ENCODE measurements at regions not wholly inside any gene's neighbourhood (a gene's known extent, or its start where the extent isn't known, plus 50 kb on each side); places are given as distances from the start of the nearest gene placed in this dataset.
A peak's percentile ranks its signal among the peaks of the same experiment; 100 is the strongest.

DNA sequence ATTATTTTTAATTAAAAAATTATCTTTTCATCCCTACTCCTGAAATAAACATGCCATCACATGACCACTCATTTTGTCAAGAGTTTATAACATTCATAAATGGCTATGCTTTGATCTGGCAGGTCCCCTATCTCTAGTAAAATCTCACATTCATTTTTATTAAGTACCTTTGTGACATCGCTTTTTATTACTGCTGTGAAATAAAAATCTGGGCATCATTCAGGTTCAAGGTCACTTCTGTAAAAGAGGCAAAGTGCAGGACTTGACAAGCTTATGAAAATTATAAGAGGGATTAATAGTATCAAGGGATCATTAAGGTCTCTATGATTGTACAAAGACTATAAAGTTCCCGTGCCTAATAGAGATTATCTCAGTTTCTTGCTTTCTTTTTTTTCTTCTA, 416.8 kb upstream of the SEMA3A start:
- WGBS (ENCODE audit: missing lambda C conversion rate) = 87% methylated on average over 2 of the region's 2 CpGs
- H3K27ac ChIP-seq = no peak overlapping the region
- no peak for TF ChIP-seq FOXS1 (CRISPR knock-in tag; IDR thresholded peaks at IDR 0.05)
- TF ChIP-seq GATA3 (IDR thresholded peaks at IDR 0.05; ENCODE audit: borderline replicate concordance) = no peak
- TF ChIP-seq ZNF302 (CRISPR knock-in tag; IDR thresholded peaks at IDR 0.05) = no peak
- no peak for TF ChIP-seq KDM1A (IDR thresholded peaks at IDR 0.05; ENCODE audit: low read depth)
- TF ChIP-seq EHMT2 (IDR thresholded peaks at IDR 0.05; ENCODE audit: low read depth) = no peak
- no peak for TF ChIP-seq BHLHE40 (IDR thresholded peaks at IDR 0.05; ENCODE audit: low read depth, low read length)
- TF ChIP-seq, protein P1, sequence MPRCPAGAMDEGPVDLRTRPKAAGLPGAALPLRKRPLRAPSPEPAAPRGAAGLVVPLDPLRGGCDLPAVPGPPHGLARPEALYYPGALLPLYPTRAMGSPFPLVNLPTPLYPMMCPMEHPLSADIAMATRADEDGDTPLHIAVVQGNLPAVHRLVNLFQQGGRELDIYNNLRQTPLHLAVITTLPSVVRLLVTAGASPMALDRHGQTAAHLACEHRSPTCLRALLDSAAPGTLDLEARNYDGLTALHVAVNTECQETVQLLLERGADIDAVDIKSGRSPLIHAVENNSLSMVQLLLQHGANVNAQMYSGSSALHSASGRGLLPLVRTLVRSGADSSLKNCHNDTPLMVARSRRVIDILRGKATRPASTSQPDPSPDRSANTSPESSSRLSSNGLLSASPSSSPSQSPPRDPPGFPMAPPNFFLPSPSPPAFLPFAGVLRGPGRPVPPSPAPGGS (IDR thresholded peaks at IDR 0.05) = no peak
- TF ChIP-seq CHD4 (IDR thresholded peaks at IDR 0.05; ENCODE audit: borderline replicate concordance) = no peak
- TF ChIP-seq, protein P2, sequence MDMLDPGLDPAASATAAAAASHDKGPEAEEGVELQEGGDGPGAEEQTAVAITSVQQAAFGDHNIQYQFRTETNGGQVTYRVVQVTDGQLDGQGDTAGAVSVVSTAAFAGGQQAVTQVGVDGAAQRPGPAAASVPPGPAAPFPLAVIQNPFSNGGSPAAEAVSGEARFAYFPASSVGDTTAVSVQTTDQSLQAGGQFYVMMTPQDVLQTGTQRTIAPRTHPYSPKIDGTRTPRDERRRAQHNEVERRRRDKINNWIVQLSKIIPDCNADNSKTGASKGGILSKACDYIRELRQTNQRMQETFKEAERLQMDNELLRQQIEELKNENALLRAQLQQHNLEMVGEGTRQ (IDR thresholded peaks at IDR 0.05) = no peak
- TF ChIP-seq, protein P3, sequence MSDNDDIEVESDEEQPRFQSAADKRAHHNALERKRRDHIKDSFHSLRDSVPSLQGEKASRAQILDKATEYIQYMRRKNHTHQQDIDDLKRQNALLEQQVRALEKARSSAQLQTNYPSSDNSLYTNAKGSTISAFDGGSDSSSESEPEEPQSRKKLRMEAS (IDR thresholded peaks at IDR 0.05) = no peak
- TF ChIP-seq, protein P4, sequence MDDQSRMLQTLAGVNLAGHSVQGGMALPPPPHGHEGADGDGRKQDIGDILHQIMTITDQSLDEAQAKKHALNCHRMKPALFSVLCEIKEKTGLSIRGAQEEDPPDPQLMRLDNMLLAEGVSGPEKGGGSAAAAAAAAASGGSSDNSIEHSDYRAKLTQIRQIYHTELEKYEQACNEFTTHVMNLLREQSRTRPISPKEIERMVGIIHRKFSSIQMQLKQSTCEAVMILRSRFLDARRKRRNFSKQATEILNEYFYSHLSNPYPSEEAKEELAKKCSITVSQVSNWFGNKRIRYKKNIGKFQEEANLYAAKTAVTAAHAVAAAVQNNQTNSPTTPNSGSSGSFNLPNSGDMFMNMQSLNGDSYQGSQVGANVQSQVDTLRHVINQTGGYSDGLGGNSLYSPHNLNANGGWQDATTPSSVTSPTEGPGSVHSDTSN (IDR thresholded peaks at IDR 0.05) = no peak
- TF ChIP-seq RARB (CRISPR knock-in tag; IDR thresholded peaks at IDR 0.05) = no peak
- TF ChIP-seq SREBF2 (IDR thresholded peaks at IDR 0.05) = no peak
- no peak for TF ChIP-seq NFE2L2 (conservative IDR thresholded peaks at IDR 0.05; ENCODE audit: low read length)
- TF ChIP-seq, protein P5, sequence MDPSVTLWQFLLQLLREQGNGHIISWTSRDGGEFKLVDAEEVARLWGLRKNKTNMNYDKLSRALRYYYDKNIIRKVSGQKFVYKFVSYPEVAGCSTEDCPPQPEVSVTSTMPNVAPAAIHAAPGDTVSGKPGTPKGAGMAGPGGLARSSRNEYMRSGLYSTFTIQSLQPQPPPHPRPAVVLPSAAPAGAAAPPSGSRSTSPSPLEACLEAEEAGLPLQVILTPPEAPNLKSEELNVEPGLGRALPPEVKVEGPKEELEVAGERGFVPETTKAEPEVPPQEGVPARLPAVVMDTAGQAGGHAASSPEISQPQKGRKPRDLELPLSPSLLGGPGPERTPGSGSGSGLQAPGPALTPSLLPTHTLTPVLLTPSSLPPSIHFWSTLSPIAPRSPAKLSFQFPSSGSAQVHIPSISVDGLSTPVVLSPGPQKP (IDR thresholded peaks at IDR 0.05; ENCODE audit: low read depth, low read length) = no peak
- no peak for TF ChIP-seq RCOR1 (IDR thresholded peaks at IDR 0.05; ENCODE audit: low read depth, low read length)
- TF ChIP-seq MYC (IDR thresholded peaks at IDR 0.05; ENCODE audit: borderline replicate concordance, low read length) = no peak
- TF ChIP-seq CHD2 (IDR thresholded peaks at IDR 0.05; ENCODE audit: low read length, partially characterized antibody) = no peak
- no peaks in the 10 kb centered on the region for H3K9me3 ChIP-seq
- ATAC-seq (no peak), FAIRE-seq (no peak), DNase-seq (ENCODE audit: low read depth in 1 of 2, low spot score in 1 of 2) (no peak)
- CTCF ChIA-PET = interaction anchor here (1.0 kb wide), 1 partner anchor 20 kb away, joined by 3 read pairs; no protein-coding TSS in a partner anchor
- H3K4me1 ChIP-seq = 0 out of 3 replicates have a peak, but pooled peaks cover 3% of the 10 kb centered on the region
- POLR2A ChIA-PET = no interaction called here
- H3K4me2 ChIP-seq = no peak overlapping the region
- no peak overlapping the region for H3K4me3 ChIP-seq

DNA sequence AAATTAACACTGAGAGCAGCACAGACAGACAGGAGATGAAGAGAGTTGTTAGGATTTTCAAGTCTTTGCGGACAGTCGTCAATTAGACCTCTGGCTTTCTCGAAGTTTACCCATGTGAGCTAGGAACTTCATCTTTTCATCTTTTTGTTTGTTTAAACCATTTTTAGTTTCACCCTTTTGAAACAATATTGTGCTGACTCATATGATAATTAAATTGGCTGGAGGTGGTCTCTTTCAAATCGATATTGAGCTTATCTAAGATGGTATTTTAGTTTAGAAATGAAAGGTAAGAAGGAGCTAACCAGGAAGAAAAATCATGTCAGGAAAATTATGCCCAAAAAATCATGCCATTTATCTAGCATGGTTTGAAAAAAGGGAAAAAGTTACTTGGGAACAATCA, 415.8 kb upstream of the SEMA3A start:
- Histone ChIP-seq H3K9me3 (no peaks in the 10 kb centered on the region), H3K4me1 (0 out of 3 replicates have a peak, but pooled peaks cover 3% of the 10 kb centered on the region), H3K4me3 (no peak overlapping the region), H3K27ac (no peak overlapping the region), H3K4me2 (no peak overlapping the region)
- DNase-seq (ENCODE audit: low read depth in 1 of 2, low spot score in 1 of 2) (no peak), FAIRE-seq (no peak), ATAC-seq (no peak)
- 83% methylated on average over 4 of the region's 4 CpGs for WGBS (ENCODE audit: missing lambda C conversion rate)
- CTCF ChIA-PET = interaction anchor here (1.0 kb wide), 1 partner anchor 19 kb away, joined by 3 read pairs; no protein-coding TSS in a partner anchor
- TF ChIP-seq MAFK (IDR thresholded peaks at IDR 0.05; ENCODE audit: partially characterized antibody) = peak; percentile 68
- TF ChIP-seq, protein P3 (IDR thresholded peaks at IDR 0.05) = no peak
- POLR2A ChIA-PET = no interaction called here

DNA sequence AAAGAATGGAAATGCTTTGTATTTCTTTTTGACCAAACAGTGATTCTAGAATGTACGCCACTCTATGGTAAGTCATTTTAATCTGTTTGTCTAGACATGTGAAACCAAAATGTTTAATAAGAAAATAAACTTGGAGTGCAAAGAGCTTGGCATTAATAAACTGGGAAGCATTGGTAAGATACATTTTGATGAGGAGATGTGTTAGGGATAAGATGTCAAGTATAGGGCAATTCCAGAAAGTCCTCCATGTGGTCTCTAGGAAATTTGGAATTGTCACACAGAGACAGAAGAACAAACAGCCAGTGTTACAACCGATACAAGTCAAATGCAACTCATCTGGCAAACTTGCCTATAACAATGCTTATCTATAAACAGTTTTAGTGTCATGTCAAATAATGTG, 410.7 kb upstream of the SEMA3A start:
- FAIRE-seq (no peak), DNase-seq (ENCODE audit: low read depth in 1 of 2, low spot score in 1 of 2) (no peak), ATAC-seq (no peak)
- Histone ChIP-seq H3K4me1 (no peaks in the 10 kb centered on the region), H3K4me3 (no peak overlapping the region), H3K4me2 (no peak overlapping the region), H3K27ac (no peak overlapping the region), H3K9me3 (peaks cover 18% of the 10 kb centered on the region; the same call in 2 of the 3 replicates)
- ChIA-PET CTCF (no interaction called here), POLR2A (no interaction called here)
- WGBS (ENCODE audit: missing lambda C conversion rate) = 83% methylated on average over 2 of the region's 2 CpGs
- no peak for TF ChIP-seq CBX2 (IDR thresholded peaks at IDR 0.05; ENCODE audit: borderline replicate concordance, low read depth)
- no peak for TF ChIP-seq PHF8 (IDR thresholded peaks at IDR 0.05; ENCODE audit: borderline replicate concordance, low read depth)
- no peak for TF ChIP-seq ZFP36 (IDR thresholded peaks at IDR 0.05; ENCODE audit: borderline replicate concordance, partially characterized antibody)
- TF ChIP-seq MAFK (IDR thresholded peaks at IDR 0.05; ENCODE audit: partially characterized antibody) = no peak
- no peak for TF ChIP-seq POLR2AphosphoS2 (conservative IDR thresholded peaks at IDR 0.05; ENCODE audit: low read length)
- TF ChIP-seq, protein P6, sequence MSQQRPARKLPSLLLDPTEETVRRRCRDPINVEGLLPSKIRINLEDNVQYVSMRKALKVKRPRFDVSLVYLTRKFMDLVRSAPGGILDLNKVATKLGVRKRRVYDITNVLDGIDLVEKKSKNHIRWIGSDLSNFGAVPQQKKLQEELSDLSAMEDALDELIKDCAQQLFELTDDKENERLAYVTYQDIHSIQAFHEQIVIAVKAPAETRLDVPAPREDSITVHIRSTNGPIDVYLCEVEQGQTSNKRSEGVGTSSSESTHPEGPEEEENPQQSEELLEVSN (IDR thresholded peaks at IDR 0.05; ENCODE audit: borderline replicate concordance, low read depth) = no peak
- TF ChIP-seq, protein P7, sequence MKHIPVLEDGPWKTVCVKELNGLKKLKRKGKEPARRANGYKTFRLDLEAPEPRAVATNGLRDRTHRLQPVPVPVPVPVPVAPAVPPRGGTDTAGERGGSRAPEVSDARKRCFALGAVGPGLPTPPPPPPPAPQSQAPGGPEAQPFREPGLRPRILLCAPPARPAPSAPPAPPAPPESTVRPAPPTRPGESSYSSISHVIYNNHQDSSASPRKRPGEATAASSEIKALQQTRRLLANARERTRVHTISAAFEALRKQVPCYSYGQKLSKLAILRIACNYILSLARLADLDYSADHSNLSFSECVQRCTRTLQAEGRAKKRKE (CRISPR knock-in tag; IDR thresholded peaks at IDR 0.05; ENCODE audit: low read depth) = no peak
- no peak for TF ChIP-seq TP53 (CRISPR knock-in tag; IDR thresholded peaks at IDR 0.05)
- no peak for TF ChIP-seq EHMT2 (IDR thresholded peaks at IDR 0.05; ENCODE audit: low read depth)
- no peak for TF ChIP-seq ZC3H11A (IDR thresholded peaks at IDR 0.05)
- no peak for TF ChIP-seq CEBPB (IDR thresholded peaks at IDR 0.05)
- TF ChIP-seq POLR2A (IDR thresholded peaks at IDR 0.05; ENCODE audit: low read length) = no peak
- TF ChIP-seq BHLHE40 (IDR thresholded peaks at IDR 0.05; ENCODE audit: low read depth, low read length) = no peak
